Activated CD8-positive, alpha-beta T cell treated with anti-CD3 and anti-CD28 coated beads, Interleukin-2, amount 10 ng/mL, durations not matched to agents 7 days and 5 days (primary cell): ENCODE measurements at regions not wholly inside any gene's neighbourhood (a gene's known extent, or its start where the extent isn't known, plus 50 kb on each side); places are given as distances from the start of the nearest gene placed in this dataset.

Experiments
- ATAC-seq: fragments of 150-1000 bp; cut with Tn5 transposase; one replicate; pipeline ENCODE4 v1.10.0; 2021; ENCODE audit warnings: moderate library complexity
- CTCF ChIA-PET: fragments of 350-600 bp; sonication (Branson Sonifier 250); formaldehyde crosslinking; loops from one replicate; lab custom pipeline; 2021; ENCODE audit warnings: antibody characterized with exemption; lab: Charles Lee
- POLR2A ChIA-PET: fragments of 350-600 bp; sonication (Branson Sonifier 250); formaldehyde crosslinking; loops from one replicate; lab custom pipeline; 2021; ENCODE audit warnings: antibody characterized with exemption; lab: Charles Lee
- DNase-seq: peaks from one replicate; pipeline ENCODE4 v3.0.0-alpha.2; 2020
- H3K27ac Mint-ChIP-seq: one replicate; pipeline ENCODE4 v1.8.0; 2021; ENCODE audit warnings: mild to moderate bottlenecking, mixed read lengths
- H3K27me3 Mint-ChIP-seq: one replicate; pipeline ENCODE4 v1.8.0; 2021; ENCODE audit warnings: low read depth, mixed read lengths
- H3K36me3 Mint-ChIP-seq: one replicate; pipeline ENCODE4 v1.8.0; 2021; ENCODE audit warnings: low read depth, mixed read lengths
- H3K4me1 Mint-ChIP-seq: one replicate; pipeline ENCODE4 v1.8.0; 2021; ENCODE audit warnings: low read depth, mixed read lengths
- H3K4me3 Mint-ChIP-seq: one replicate; pipeline ENCODE4 v1.8.0; 2021; ENCODE audit warnings: mild to moderate bottlenecking, mixed read lengths
- H3K9me3 Mint-ChIP-seq: one replicate; pipeline ENCODE4 v1.8.0; 2022; ENCODE audit warnings: mixed read lengths; ENCODE audit not compliant: insufficient read depth

DNA sequence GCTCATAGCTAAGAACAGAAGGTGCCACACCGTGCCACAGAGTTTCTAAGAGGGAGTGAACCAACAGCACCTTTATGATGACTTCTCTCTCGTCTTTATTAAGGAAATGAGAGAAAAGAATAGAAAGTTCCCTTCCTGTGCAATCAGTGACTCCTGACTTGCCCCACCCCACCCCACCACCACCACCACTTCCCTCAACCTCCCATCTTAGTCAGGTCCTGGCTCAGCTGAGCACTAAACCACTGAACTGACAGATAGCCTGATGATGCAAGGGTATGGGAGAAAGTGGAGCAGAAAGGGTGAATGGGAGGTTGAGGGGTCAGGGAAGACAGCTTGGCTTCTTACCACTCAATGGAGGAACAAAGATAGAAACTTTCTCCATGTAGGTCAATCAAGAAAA, 75.2 kb upstream of the RMDN2 start:
- no peak for DNase-seq
- POLR2A ChIA-PET: no interaction called here

DNA sequence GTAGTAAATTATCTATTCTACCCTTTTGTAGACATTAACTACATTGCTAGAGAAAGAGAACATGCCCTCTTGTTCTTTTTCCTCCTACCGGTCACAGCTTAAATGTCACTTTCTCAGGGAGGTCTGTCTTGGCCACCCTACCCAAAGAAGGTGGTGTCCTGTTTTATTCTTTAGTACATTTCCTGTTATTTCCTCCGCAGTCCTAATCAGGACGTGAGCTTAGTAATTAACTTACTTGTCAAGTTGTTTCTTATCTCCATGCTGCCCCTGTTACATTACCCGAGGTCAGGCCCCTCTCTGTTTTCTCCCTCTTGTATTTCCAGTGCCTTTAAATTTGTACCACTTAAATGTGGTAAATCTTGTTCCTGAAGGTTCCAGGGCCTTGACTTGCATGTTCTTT, 73.7 kb upstream of the RMDN2 start:
- POLR2A ChIA-PET: interaction anchor here (0.6 kb wide), 1 partner anchor 243 kb away, joined by 4 read pairs; no protein-coding TSS in a partner anchor
- Mint-ChIP-seq H3K4me1 (peaks cover 18% of the 10 kb centered on the region), H3K36me3 (no peaks in the 10 kb centered on the region), H3K27me3 (peaks cover 3% of the 10 kb centered on the region), H3K27ac (peak overlapping the region; percentile 32), H3K4me3 (no peak overlapping the region), H3K9me3 (no peaks in the 10 kb centered on the region)
- no peak for DNase-seq
- CTCF ChIA-PET: interaction anchor here (0.6 to 2.1 kb wide), 3 partner anchors 26 to 263 kb away, joined by 3 to 11 read pairs (median 3); no protein-coding TSS in a partner anchor
- no peak for ATAC-seq

More for the DNA sequence above, 75.2 kb upstream of the RMDN2 start:
- Mint-ChIP-seq H3K9me3 (no peaks in the 10 kb centered on the region), H3K36me3 (no peaks in the 10 kb centered on the region), H3K4me3 (no peak overlapping the region), H3K27ac (no peak overlapping the region), H3K4me1 (peaks cover 16% of the 10 kb centered on the region), H3K27me3 (no peaks in the 10 kb centered on the region)
- ATAC-seq: no peak
- CTCF ChIA-PET: no interaction called here

DNA sequence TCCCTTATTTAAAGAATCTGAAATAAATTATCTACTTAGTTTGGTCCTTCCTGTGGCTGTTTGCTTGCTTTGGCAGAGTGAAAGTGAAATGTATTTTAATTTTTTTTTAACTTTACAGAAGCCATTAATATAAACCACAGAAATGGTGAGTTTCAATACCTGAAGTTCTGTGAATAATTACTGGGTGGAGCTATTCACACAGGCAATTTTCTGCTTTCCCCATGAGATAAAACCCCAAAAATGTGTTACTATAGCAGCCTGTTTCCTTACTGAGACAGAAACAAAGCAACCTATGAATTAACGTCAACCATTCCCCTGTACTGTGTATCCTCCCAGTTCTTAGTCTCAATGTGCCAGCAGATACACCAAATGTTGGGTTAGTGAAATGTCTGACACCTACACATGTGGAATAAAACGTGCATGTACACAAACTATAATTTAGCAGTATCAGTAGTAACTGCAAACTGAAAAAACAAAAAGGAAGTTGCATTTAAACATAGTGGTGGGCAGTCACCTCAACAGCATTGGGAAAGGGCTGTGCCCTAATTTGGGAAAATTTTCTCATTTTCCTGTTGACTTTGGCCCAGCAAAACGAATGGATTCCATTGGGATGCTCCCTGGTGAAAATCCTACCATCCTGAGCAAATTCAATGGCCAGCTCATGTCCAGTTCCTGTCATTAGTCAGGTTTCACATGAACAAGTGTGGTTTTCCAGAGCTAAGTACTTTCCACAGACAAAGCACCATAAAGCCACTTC, 73.1 kb upstream of the RMDN2 start:
- peaks cover 18% of the 10 kb centered on the region for H3K4me1 Mint-ChIP-seq
- ATAC-seq: no peak

DNA sequence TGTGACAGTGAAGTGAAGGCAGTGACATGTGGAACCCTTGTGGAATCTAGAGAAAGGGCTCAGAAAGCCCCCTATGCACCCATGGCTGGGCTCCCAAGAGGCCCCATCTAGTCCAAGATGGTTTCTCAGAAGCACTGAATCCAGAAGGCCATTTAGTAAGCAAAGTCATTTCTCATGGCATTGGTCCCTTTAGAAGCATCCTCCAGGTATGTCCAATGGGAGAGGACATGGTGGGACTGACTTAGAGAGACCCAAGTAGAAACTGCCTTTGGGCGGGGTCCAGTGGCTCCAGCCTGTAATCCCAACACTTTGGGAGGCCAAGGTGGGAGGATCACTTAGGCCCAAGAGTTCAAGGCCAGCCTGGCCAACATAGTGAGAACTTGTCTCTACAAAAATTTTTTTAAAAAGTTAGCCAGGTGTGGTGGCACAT, 72.5 kb upstream of the RMDN2 start:
- Mint-ChIP-seq H3K27me3 (peaks cover 3% of the 10 kb centered on the region), H3K4me3 (no peak overlapping the region), H3K27ac (no peak overlapping the region), H3K9me3 (no peaks in the 10 kb centered on the region), H3K36me3 (no peaks in the 10 kb centered on the region), H3K4me1 (peaks cover 18% of the 10 kb centered on the region)
- no peak for DNase-seq
- ATAC-seq: no peak
- ChIA-PET POLR2A (no interaction called here), CTCF (interaction anchor here (1.5 to 2.1 kb wide), 2 partner anchors 25 to 28 kb away, joined by 3 to 11 read pairs; no protein-coding TSS in a partner anchor)

More for the DNA sequence above, 73.1 kb upstream of the RMDN2 start:
- ChIA-PET CTCF (interaction anchor here (1.5 to 2.1 kb wide), 2 partner anchors 25 to 29 kb away, joined by 3 to 11 read pairs; no protein-coding TSS in a partner anchor), POLR2A (interaction anchor here (0.6 kb wide), 1 partner anchor 242 kb away, joined by 4 read pairs; no protein-coding TSS in a partner anchor)
- no peak for DNase-seq
- no peak overlapping the region for H3K4me3 Mint-ChIP-seq
- no peaks in the 10 kb centered on the region for H3K9me3 Mint-ChIP-seq
- H3K36me3 Mint-ChIP-seq: no peaks in the 10 kb centered on the region
- H3K27me3 Mint-ChIP-seq: peaks cover 3% of the 10 kb centered on the region
- peak overlapping the region; percentile 32 for H3K27ac Mint-ChIP-seq

DNA sequence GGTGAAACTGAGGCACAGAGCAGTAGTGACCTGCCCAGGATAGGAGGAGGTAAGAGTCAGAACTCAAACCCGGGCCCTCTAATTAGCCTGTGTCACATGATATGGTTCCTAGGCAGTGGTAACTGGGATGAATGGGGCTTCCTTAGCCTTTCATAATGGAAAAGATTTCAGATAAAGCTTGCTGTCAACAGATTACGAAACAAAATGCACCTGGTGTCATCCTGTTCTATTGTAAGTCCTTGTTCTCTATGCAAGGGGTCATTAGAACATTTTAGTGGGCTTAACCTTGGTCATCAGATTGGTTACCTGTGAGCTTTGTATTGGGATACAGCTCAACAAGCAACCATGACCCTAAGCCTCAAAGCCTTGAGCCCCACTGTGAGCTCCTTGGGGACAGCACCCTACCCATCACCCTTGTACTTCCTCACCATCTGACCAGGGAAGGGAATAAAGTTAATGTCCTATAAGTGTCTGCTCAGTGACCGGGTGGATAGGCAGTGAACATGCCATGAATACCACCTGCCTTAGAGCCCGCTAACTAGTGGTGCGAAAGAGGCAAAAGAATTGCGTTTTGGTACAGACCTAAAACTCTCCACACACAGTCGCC, 70.3 kb upstream of the RMDN2 start:
- no peaks in the 10 kb centered on the region for H3K9me3 Mint-ChIP-seq
- H3K4me1 Mint-ChIP-seq: peaks cover 18% of the 10 kb centered on the region
- H3K4me3 Mint-ChIP-seq: no peak overlapping the region
- ChIA-PET CTCF (interaction anchor here (0.9 to 1.8 kb wide), 3 partner anchors 21 to 458 kb away, joined by 3 to 15 read pairs (median 3); no protein-coding TSS in a partner anchor), POLR2A (no interaction called here)
- peaks cover 3% of the 10 kb centered on the region for H3K27me3 Mint-ChIP-seq
- H3K36me3 Mint-ChIP-seq: no peaks in the 10 kb centered on the region
- H3K27ac Mint-ChIP-seq: no peak overlapping the region
- DNase-seq (no peak), ATAC-seq (no peak)

DNA sequence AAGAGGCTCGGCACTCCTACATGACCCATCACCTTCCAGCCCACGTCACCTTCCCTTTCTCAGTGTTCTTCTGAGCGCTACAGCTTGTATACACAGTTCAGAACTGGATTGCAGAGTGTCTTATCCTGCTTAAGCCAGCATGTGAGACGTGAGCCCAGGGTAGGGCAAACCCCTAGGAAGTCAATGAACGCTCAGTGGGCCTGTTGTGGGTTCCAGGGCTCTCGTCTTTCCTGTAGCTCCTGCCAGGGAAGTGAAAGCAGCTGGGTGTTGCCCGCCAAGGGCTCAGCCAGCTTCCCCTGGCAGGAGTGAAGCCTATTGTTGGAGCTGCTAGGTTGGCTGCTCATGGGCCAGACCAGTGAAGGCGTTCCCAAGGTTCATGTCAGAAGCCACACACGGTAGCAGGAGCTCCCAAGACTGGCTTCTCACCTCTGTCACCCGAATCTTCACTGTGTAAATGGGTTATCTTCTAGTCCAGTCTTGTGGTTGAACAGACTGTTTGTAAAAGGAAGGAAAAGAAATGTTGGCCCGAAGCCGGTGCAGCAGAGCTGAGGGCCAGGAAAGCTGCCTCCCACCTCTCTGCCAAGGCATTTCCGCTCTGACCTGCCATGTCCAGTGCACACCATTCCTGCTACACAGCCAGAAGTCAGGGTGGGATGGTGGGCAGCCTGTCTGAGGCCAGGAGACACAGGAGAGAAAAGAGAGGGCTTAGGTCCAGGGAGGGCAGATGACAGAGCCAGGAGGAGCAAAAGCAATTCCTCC, 69.6 kb upstream of the RMDN2 start:
- Mint-ChIP-seq H3K27ac (no peak overlapping the region), H3K27me3 (peaks cover 6% of the 10 kb centered on the region), H3K4me3 (no peak overlapping the region), H3K9me3 (no peaks in the 10 kb centered on the region), H3K4me1 (peaks cover 13% of the 10 kb centered on the region), H3K36me3 (no peaks in the 10 kb centered on the region)
- POLR2A ChIA-PET: no interaction called here
- CTCF ChIA-PET: interaction anchor here (1.2 to 1.3 kb wide), 2 partner anchors 22 to 23 kb away, joined by 3 read pairs; no protein-coding TSS in a partner anchor
- no peak for DNase-seq
- no peak for ATAC-seq

DNA sequence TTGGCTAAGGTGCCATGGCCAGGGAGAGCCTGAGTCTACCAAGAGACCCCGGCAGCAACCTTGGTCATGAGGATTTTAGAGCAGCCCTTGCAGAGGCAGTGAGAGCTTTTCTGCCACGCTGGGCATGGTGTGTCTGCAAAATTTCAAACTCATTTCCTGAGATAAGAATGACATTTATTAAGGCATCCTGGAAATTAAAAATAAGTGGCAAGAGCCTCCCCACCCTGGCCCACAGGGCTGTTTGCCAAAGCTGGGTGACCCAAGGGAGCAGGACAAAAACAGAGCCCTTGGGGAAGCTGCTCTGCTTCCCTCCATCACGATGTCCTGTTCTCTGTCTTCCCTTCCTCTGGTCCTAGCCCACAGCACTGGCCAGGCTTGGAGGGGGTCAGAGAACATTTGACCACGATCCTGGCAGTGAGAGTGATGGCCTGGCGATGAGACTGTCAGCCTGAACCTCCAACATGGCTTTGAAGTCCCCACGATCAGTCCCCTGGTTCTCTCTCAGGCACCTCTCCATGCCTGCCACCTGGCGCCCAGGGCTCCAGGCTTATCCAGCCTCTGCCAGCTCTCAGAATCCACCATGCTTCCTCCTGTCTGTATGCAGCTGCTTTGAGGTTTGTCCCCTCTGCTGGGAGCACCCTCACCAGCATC, 68.9 kb upstream of the RMDN2 start:
- H3K27me3 Mint-ChIP-seq: peaks cover 7% of the 10 kb centered on the region
- ATAC-seq (no peak), DNase-seq (no peak)
- ChIA-PET CTCF (interaction anchor here (1.2 to 1.4 kb wide), 3 partner anchors 21 to 23 kb away, joined by 3 read pairs; no protein-coding TSS in a partner anchor), POLR2A (no interaction called here)
- H3K9me3 Mint-ChIP-seq: no peaks in the 10 kb centered on the region
- H3K4me1 Mint-ChIP-seq: peaks cover 10% of the 10 kb centered on the region
- H3K36me3 Mint-ChIP-seq: no peaks in the 10 kb centered on the region
- H3K27ac Mint-ChIP-seq: no peak overlapping the region
- no peak overlapping the region for H3K4me3 Mint-ChIP-seq

DNA sequence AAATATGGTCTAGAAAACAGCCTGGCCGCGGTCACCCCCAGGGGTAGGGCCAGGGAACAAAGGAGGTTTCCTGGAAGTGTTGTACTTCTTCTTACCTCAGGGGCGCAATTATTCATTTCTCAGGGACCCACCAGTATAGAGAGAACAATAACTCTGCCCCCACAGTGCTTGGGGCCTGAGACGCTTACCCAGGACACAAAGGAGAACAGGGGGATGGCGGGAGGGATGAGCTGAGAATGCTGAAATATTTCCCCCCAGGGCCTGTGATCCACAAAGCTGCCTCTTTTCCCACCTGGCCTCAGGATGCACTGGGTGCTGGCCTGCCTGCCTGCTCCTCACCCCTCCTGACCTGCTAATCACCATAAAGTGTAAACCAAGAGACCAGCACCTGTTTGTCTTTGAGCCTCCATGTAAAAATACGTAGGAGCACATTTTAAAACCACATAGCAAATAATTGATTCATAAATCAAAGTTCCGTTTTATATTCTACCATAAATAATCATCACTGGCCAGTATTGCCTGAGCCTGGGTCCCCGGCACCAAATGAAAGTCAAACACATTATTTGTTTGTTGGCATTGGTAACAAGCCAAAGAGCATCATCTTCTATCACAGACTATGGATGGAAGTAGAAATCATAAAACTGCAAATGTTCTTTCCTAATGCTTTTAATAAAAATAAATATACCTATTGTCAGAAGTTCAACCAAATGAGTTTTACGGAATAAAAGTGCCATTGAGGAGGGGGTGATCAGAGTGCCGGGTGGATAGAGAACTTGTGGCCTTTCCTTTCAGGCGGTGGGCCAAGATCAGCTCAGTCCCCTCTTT, 67.3 kb upstream of the RMDN2 start:
- POLR2A ChIA-PET: no interaction called here
- H3K36me3 Mint-ChIP-seq: no peaks in the 10 kb centered on the region
- no peak overlapping the region for H3K4me3 Mint-ChIP-seq
- H3K4me1 Mint-ChIP-seq: peaks cover 2% of the 10 kb centered on the region
- no peaks in the 10 kb centered on the region for H3K9me3 Mint-ChIP-seq
- CTCF ChIA-PET: interaction anchor here (1.4 kb wide), 1 partner anchor 19 kb away, joined by 3 read pairs; no protein-coding TSS in a partner anchor
- ATAC-seq (no peak), DNase-seq (no peak)
- no peak overlapping the region for H3K27ac Mint-ChIP-seq
- H3K27me3 Mint-ChIP-seq: peaks cover 13% of the 10 kb centered on the region

DNA sequence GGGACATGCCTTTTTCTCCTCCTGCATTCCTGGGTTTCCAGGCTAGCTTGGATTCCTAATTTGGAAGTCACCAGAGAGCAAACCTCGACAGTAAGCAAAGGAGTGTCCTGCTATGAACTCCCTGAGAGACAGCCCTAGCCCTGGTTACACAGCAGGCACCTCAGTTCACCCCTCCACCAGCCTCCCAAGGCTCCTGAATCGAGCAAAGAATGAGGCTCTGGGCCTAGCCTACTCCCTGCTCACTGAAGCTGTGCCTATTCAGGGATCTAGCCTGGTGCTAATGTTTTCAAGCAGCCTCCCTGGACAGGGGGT, 66.7 kb upstream of the RMDN2 start:
- CTCF ChIA-PET: no interaction called here
- peaks cover 2% of the 10 kb centered on the region for H3K4me1 Mint-ChIP-seq
- no peak for ATAC-seq

DNA sequence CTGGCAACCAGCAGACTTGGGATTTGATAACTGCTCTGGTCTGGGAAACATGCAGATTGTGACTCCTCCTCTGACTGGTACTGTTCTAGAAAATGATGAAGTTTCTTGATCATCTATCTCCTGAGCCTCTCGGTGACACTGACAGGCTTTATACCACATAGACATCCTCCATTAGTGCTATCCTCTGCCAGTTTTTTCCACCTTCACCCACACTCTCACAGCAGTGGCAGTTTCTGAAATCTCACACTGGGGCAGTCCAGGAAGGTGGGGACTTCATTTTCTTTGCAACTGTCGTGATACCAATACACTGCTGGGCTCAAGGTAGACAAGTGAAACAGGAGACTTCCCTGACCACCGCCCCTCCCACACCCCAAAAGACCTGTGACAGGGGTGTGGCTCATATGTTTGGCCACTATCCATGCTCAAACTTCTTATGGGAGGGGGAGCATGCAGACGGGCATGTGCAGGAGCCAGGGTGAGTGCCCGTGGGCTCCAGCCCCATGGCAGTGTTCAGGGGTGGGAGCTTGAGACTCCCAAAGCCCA, 66.3 kb upstream of the RMDN2 start:
- Mint-ChIP-seq H3K4me3 (no peak overlapping the region), H3K4me1 (peaks cover 2% of the 10 kb centered on the region), H3K27ac (no peak overlapping the region), H3K9me3 (no peaks in the 10 kb centered on the region), H3K36me3 (no peaks in the 10 kb centered on the region), H3K27me3 (peaks cover 14% of the 10 kb centered on the region)
- ChIA-PET CTCF (no interaction called here), POLR2A (no interaction called here)
- DNase-seq (no peak), ATAC-seq (no peak)

More for the DNA sequence above, 66.7 kb upstream of the RMDN2 start:
- Mint-ChIP-seq H3K27me3 (peaks cover 13% of the 10 kb centered on the region), H3K36me3 (no peaks in the 10 kb centered on the region), H3K9me3 (no peaks in the 10 kb centered on the region), H3K27ac (no peak overlapping the region), H3K4me3 (no peak overlapping the region)
- no peak for DNase-seq
- POLR2A ChIA-PET: no interaction called here
